ENCODE measurements at regions not wholly inside any gene's neighbourhood (a gene's known extent, or its start where the extent isn't known, plus 50 kb on each side); places are given as distances from the start of the nearest gene placed in this dataset.

DNA sequence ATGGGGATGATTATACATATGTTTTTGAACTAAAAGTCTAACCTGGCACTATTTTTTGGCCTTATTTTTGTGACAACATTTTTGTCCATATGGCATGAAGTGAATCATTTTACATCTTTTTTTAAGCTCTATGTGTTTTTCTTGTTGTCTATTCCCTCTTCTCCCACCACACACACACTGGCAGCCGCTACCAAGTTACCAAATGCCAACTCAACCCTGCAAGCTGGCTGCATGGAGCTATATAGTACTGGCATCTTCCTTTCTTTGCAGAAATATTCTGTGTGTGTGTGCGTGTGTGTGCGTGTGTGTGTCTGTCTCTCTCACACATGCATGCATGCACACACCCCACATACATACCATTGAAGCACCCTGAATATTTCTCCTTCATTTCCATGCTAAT, 278.9 kb upstream of the SOX5 start (continued):
- TF ChIP-seq, protein P1, sequence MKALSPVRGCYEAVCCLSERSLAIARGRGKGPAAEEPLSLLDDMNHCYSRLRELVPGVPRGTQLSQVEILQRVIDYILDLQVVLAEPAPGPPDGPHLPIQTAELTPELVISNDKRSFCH (CRISPR knock-in tag; IDR thresholded peaks at IDR 0.05) = no peak
- TF ChIP-seq, protein P1 (tag; IDR thresholded peaks at IDR 0.05) = no peak
- TF ChIP-seq, protein P2, sequence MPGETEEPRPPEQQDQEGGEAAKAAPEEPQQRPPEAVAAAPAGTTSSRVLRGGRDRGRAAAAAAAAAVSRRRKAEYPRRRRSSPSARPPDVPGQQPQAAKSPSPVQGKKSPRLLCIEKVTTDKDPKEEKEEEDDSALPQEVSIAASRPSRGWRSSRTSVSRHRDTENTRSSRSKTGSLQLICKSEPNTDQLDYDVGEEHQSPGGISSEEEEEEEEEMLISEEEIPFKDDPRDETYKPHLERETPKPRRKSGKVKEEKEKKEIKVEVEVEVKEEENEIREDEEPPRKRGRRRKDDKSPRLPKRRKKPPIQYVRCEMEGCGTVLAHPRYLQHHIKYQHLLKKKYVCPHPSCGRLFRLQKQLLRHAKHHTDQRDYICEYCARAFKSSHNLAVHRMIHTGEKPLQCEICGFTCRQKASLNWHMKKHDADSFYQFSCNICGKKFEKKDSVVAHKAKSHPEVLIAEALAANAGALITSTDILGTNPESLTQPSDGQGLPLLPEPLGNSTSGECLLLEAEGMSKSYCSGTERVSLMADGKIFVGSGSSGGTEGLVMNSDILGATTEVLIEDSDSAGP (CRISPR knock-in tag; IDR thresholded peaks at IDR 0.05) = no peak
- no peak for TF ChIP-seq NFATC3 (IDR thresholded peaks at IDR 0.05)
- TF ChIP-seq, protein P3, sequence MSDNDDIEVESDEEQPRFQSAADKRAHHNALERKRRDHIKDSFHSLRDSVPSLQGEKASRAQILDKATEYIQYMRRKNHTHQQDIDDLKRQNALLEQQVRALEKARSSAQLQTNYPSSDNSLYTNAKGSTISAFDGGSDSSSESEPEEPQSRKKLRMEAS (CRISPR knock-in tag; IDR thresholded peaks at IDR 0.05) = no peak
- TF ChIP-seq FIP1L1 (IDR thresholded peaks at IDR 0.05; ENCODE audit: low read depth, low read length, poor library complexity, severe bottlenecking) = no peak

DNA sequence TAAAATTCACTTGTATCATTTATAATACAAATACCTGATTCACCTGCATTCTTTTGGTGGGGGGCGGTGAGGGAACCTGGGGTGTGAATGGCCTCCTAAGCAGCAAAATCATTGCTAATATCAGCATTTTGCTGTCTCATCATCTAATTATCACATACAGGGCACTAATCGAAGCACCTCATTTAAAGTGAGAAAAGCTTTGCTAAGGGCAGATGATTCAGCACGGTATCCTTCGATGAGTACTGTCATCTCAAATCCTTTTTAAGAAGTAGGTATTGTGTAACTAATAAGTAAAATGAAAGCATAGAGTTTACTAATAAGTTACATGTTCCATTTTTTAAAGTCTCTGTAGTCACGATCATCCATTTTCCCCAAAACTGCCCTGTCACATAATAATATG, 278.1 kb upstream of the SOX5 start:
- intact Hi-C loops (cut with micrococcal nuclease) (no loop called here), in situ Hi-C loops (cut with MboI) (no loop called here)
- Histone ChIP-seq H4K20me1 (replicated peaks; ENCODE audit: control insufficient read depth, insufficient read depth, low read length) (no peaks in the 10 kb centered on the region), H3K27ac (ENCODE audit: extremely low read depth, low read depth, low read length) (no peak overlapping the region), H2AFZ (ENCODE audit: low read depth, low read length) (no peak overlapping the region), H3K36me3 (ENCODE audit: control insufficient read depth, insufficient read depth, low read length) (no peaks in the 10 kb centered on the region), H3K9me3 (replicated peaks; ENCODE audit: control insufficient read depth, insufficient read depth, low read depth, low read length) (no peaks in the 10 kb centered on the region), H3K4me2 (ENCODE audit: insufficient read depth, low read length) (no peak overlapping the region), H3K9ac (ENCODE audit: insufficient read depth in 1 of 2, low read depth in 2 of 2, low read length in 2 of 2) (no peak overlapping the region), H3K4me1 (replicated peaks in 1 of 2; ENCODE audit: control insufficient read depth in 2 of 2, insufficient read depth in 2 of 2, low read length in 2 of 2) (no peaks in the 10 kb centered on the region), H3K9me1 (ENCODE audit: control insufficient read depth, insufficient read depth, low read length) (no peaks in the 10 kb centered on the region), H3K4me3 (no peak overlapping the region), H3K27me3 (ENCODE audit: control insufficient read depth in 2 of 2, insufficient read depth in 2 of 2, low read length in 2 of 2) (peaks cover 8 to 9% of the 10 kb centered on the region in 2 experiments; a peak in 4 of 5 replicates), H3K79me2 (ENCODE audit: control insufficient read depth, insufficient read depth, low read length) (no peaks in the 10 kb centered on the region)
- FAIRE-seq (no peak), ATAC-seq (no peak), DNase-seq (ENCODE audit: extremely low read depth in 1 of 4, low spot score in 3 of 4) (no peak)
- BruUV-seq (replicated peaks) = no TSS peak
- WGBS (ENCODE audit: insufficient coverage, low coverage, missing lambda C conversion rate) = 0% methylated on average over 5 of the region's 5 CpGs
- CTCF ChIA-PET (ENCODE audit: low intra/inter-chr PET ratio) = no interaction called here
- POLR2A ChIA-PET = no interaction called here
- TF ChIP-seq ZKSCAN8 (CRISPR knock-in tag; IDR thresholded peaks at IDR 0.05) = no peak
- no peak for TF ChIP-seq CBX2 (IDR thresholded peaks at IDR 0.05; ENCODE audit: insufficient read depth, low read length, poor library complexity, severe bottlenecking)
- TF ChIP-seq, protein P4, sequence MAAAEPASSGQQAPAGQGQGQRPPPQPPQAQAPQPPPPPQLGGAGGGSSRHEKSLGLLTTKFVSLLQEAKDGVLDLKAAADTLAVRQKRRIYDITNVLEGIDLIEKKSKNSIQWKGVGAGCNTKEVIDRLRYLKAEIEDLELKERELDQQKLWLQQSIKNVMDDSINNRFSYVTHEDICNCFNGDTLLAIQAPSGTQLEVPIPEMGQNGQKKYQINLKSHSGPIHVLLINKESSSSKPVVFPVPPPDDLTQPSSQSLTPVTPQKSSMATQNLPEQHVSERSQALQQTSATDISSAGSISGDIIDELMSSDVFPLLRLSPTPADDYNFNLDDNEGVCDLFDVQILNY (CRISPR knock-in tag; IDR thresholded peaks at IDR 0.05) = no peak
- TF ChIP-seq PPARD (CRISPR knock-in tag; IDR thresholded peaks at IDR 0.05) = no peak
- TF ChIP-seq ZFX (CRISPR knock-in tag; IDR thresholded peaks at IDR 0.05) = no peak
- TF ChIP-seq PCBP2 (IDR thresholded peaks at IDR 0.05; ENCODE audit: low read depth, low read length, poor library complexity, severe bottlenecking) = no peak
